Right ventricle myocardium superior (tissue), 1 donor: ENCODE measurements at regions not wholly inside any gene's neighbourhood (a gene's known extent, or its start where the extent isn't known, plus 50 kb on each side); places are given as distances from the start of the nearest gene placed in this dataset.

Source experiments
- ATAC-seq: fragments of 200-7000 bp; cut with Tn5 transposase; one replicate; pipeline ENCODE4 v1.9.1; 2020; ENCODE audit warnings: mild to moderate bottlenecking; ENCODE audit not compliant: poor library complexity
- DNase-seq: peaks from one replicate; pipeline ENCODE4 v3.0.0-alpha.2; 2020
- intact Hi-C: fragments of 100-400 bp; cut with DNase I; formaldehyde crosslinking; loops from one replicate; pipeline ENCODE4 v1.11.2; 2022
- donor health status: DM: no; HTN: yes; CAD: no; lungs with severe emphysema.

DNA sequence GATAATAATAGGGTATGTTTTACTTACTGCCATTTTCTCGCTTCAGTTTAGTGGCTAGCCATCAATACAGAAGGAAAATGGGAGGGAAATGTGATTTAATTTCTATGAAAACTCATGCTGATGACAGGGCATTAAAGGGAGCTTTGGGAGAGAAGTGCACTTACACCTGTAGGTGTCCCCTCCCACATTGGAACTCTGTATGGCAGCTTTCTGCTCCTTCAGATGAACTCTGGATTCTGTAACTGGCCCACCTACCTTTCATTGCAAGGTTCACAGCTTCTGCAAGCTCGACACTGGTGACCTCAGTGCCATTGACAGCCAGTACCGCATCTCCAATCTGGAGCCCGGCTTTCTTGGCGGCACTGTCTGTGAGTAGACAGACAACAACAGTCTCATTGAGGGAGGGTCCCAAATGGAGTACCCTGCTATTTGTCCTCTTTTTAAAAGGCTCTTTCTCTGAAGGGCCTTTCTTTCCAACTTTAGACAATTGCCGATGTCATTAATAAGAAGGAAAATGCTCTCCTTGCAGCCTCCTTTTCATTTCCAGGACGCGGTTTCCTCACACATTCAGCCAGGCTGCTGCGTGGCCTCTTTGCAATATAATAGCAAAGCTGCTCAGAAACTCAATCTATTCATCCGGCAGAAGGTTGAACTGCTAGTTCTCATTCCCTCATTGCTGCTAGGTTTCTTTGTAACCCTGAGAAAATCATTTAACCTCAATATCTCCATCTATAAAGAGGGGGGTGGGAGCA is 63.6 kb downstream of the NUDT12 start:
- ATAC-seq (no peak), DNase-seq (no peak)
- intact Hi-C loops: no loop called here

DNA sequence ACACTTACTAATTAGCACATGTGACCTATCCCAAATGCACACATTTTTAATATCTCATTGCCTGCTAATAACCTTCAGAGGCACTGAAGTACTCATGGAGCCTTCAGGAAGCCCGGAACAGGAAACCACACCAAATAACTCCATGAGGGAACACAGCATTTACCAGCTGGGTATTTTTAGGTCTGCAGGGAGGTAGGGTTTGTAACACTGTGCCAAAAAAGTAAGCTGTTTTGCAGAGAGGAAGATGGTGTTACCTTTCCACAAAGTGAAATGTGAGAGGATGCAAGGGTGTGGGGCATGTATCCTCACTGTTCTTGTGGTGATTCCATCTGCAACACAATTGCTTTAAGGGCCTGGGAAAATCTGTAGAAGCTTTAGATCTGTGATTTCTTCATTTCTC is 64.4 kb downstream of the NUDT12 start:
- DNase-seq (no peak), ATAC-seq (peak; percentile 66)
- intact Hi-C loops: no loop called here

DNA sequence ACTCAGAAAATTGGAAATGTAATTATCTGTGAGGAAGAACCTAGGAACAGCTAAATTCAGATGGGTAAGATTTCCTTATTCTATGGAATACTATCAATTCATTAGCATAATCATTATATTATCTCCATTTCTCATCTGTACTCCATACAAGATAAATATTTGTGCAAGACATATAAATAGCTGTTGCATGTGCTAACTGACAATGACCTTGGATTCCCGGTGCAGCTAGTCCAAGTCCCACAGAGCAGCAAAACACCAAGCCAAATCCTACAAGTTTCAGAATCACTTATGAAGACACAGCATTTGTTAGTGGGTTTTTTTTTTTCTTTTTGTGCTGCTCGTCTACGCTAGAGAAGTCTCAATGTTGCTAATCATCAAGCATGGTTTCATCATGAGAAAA is 64.8 kb downstream of the NUDT12 start:
- intact Hi-C loops: no loop called here

DNA sequence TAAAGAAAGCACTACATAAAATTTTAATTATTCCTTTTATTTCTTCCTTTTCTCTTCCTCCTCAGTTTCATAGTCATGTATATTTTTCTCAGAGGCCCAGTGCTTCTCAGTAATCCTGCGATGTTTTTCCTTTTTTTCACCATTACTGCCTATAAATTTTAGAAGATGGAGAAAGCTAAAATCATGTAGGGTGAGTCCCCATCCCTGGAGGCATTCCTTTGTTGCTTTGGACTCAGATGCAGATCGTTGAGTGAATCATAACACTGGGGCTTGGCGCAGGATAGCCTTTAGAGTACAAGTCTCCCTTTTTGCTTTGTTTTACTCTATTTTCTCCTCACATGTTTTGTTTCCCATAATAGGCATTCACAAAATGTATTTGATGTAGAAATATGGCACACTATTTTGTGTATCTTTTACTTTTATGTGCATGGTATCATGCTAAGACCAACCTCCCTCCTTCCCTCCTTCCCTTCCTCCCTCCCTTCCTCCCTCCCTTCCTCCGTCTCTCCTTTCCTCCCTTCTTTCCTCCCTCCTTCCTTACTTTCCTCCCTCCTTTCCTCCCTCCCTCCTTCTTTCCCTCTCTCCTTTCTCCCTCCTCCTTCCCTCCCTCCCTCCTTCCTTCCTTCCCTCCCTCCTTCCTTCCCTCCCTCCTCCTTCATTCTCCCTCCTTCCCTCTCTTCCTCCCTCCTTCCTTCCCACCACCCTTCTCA is 72.4 kb downstream of the NUDT12 start:
- DNase-seq: no peak
- ATAC-seq: no peak
- intact Hi-C loops: no loop called here

More for the DNA sequence above, 64.8 kb downstream of the NUDT12 start:
- peak; percentile 41 for ATAC-seq
- no peak for DNase-seq

DNA sequence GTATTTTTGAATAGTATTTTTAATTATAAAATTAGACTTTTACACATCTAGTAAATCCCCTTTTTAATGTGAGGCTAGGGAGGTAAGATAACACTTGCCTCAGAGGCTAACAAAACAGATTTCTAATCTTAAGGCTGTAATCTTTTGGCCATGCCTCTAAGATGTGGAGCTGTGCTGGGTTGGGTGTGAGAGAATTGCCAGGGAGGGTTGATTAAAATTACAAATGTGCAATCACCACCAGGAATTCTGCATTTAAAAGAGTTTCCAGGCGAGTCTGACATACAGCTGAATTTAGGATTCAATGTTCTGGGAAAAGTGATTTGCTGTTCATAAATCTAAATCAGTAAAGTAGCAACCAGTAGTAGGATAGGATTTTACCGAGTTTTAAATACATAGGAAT is 73.3 kb downstream of the NUDT12 start:
- DNase-seq (no peak), ATAC-seq (no peak)
- intact Hi-C loops: no loop called here

DNA sequence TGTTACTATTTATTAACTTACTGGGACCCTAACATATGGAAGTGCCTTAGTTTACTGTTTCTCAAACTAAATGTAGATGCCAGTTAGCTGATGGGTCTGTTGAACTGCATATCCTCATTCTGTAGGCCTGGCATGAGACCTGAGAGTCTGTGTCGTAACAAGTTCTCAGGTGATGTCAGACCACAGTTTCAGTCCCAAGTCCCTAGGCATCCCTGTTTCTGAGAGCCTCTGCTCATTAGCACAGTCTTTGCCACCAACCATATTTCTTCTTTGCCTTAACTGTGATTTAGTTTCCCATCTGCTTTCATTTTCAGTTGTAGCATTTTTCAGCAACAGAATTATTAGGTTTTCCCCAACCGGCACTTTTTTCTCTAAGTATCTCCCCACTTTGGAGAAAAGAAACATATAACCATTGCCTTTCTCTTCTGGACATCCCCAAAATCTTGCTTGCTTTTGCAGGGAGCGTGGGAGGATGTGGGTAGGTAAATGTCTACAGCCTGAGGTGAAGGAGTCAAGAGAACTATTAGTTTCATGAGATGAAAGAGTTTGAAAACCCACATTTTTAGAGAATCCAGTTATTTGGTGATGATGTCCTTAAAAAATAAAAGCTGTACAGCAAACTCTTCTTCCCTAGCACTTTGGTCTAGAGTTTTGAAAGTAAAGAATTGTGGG is 74.6 kb downstream of the NUDT12 start:
- intact Hi-C loops: no loop called here
- DNase-seq: no peak

DNA sequence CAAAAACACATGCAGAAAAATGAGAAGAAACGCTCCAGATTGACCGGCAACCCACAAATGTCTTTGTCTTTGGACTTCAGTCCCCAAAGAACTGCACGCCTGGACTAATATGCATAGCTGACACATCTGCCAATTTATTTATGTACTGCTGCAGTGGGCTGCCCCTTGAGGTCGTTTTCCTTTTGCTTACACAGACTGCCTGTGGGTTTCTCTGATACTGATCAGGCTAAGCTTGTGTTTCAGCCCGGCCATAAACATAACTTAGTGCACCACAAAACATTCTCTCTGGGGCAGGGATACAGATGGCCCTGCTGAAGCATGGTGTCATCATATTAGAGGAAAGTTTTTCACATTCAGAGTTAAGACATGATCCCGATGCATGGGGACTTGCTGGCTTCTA is 75.4 kb downstream of the NUDT12 start:
- ATAC-seq (no peak), DNase-seq (no peak)
- intact Hi-C loops: no loop called here

More for the DNA sequence above, 74.6 kb downstream of the NUDT12 start:
- no peak for ATAC-seq

DNA sequence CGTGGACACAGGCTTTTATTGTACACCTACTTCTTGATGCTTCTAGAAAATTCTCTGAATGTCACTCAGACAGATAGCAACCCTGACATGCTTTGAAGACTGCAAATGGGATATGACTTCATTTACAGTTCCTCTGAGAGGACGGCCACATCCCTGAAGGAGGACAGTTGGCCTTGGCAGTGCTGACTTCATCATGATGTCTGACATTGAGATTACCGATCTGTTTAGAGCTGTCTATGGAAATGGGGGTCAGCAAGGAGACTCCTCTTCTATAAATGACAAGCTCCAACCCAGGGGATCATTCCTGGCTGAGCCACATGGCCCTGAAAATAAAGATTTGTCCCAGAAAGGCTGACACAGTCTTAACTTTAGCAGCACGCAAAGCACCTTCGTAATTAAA is 75.8 kb downstream of the NUDT12 start:
- intact Hi-C loops: no loop called here
- no peak for DNase-seq
- ATAC-seq: no peak

DNA sequence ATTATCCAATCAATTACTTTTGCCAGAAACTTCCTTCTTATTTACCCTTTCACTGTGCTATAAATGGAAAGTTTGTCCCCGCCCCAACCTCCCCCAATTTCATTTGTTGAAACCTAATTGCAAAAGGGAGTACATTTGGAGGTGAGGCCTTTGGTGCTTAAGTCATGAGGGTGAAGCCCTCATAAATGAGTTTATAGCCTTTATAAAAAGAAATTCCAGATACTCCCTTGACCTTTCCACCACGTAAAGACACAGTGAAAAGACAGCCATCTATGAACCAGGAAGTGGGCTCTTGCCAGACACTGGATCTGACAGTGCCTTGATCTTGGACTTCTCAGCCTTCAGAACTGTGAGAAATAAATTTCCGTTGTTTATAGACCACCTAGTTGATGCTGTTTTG is 82.3 kb downstream of the NUDT12 start:
- DNase-seq: no peak
- ATAC-seq: no peak
- intact Hi-C loops: no loop called here

DNA sequence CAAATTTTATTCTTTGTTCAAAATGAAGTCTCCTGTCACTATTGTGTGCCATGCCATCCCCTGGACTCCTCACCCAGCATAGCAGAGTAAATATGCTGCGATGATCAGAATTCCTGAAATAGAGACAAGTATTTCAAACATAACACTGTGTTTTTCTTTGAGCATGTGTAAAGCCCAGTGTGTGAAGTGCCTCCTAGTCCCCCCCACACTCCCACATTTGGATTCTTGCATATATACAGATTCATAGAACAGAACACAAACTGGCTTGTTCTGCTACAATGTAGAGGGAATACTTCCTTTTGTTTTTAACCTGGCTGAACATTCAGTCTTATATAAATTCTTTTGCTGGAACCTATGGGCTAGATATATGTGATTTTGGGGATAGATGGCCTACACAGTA is 84.9 kb downstream of the NUDT12 start:
- no peak for DNase-seq
- intact Hi-C loops: no loop called here
- ATAC-seq: no peak

DNA sequence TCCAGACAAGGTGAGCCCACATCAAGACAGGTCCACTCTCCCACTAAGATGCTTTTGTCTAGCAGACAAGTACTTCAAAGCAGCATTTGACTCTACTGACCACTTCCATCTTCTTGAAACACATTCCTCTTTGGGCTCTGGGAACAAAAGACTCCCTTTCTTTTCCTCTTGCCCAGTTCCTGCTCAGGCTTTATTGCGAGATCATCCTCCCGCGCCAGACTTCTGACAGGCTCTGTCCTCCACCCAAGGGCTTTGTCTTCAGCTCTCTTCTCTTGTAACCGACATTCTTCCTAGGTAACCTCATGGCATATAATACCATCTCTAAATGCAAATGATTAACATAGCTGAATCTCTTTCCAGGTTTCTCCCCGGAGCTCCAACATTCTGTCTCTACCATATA is 85.8 kb downstream of the NUDT12 start:
- ATAC-seq (no peak), DNase-seq (no peak)
- intact Hi-C loops: no loop called here

DNA sequence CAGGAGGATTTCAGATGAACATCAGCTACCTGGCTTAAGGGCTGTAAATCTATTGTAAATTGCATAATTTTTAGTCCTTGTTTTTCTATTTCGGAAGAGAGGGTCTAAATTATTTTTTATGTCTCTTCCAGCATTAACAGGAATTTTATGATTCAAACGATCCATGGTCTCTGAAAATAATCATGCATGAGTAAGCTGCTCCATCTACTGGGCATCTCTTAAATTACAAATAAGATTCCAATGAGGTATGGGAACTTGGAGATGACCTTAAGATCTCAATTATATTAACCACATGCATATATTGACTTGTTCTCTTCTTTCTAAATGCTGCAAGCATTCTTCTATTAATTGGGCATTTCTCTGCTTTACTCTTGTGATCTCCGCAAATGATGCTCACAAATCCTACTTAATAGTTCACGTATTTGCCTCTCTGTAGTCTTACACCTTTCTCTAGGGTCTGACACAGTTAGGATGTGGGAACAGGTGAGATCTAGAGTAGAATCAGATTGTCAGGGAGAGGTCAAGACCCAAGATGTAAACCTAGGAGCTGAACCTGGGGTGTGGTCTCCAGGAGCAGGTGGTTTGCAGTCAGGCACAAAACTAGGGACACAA is 86.9 kb downstream of the NUDT12 start:
- DNase-seq (no peak), ATAC-seq (peak; percentile 77)
- intact Hi-C loops: loop anchor here (2.0 kb wide), 1 partner anchor 243 kb away; no protein-coding TSS in a partner anchor

DNA sequence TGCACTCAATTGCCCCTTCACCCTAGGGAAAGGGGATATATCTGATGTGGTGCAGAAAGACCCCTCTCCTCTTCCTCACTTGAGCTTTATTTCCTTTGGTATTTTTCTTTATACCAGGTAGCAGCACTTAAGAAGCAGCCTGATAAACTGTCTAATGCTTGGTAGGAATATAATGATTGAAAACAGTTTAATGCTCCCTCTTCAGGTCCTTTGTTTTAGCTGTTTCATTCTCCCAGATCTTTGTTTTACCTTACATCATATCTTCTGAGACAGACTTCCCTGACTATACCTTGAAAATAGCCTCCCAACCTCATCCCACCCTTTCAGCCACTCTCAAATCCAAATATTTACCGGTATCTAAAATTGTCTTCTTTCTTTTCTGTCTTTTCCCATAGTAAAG is 87.9 kb downstream of the NUDT12 start:
- intact Hi-C loops: loop anchor here (2.0 kb wide), 1 partner anchor 242 kb away; no protein-coding TSS in a partner anchor
- ATAC-seq (no peak), DNase-seq (no peak)

DNA sequence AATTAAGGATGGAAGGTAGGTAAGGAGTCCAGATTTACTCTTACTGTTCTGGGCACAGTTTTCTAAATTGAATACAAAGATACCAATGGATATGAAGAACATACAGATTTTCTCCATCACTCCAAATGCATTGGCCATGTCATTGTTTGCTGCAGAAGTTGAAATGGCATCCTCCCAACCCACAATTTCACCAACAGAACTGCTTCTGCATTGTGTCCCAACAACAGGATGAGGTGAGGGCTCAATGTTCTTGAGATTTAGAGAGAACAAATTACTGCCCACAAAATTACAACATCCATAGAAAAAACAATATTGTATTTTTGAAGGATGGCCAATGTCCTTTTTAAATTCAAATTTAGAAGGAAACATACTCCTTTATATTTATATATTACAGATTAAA is 88.9 kb downstream of the NUDT12 start:
- intact Hi-C loops: loop anchor here (2.0 kb wide), 1 partner anchor 241 kb away; no protein-coding TSS in a partner anchor
- ATAC-seq: no peak

DNA sequence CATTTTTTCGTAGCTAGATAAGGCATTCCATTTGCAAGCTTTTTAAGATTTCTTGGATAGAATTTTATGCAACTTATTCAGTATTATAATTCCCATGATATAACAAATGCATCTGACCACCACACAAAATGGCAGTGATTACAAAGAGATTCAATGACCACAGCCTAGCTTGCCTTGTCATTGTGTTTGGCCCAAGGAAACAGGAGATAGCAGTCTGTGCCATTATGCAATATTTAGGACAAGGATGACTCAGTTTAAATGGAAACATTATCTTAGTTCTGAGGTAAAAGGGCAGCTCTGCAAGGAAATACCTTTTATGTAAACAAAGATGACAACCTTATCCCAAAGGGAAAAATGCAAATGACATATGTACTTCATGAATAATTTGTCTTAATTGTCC is 89.8 kb downstream of the NUDT12 start:
- intact Hi-C loops: no loop called here
- DNase-seq: no peak
- no peak for ATAC-seq

More for the DNA sequence above, 88.9 kb downstream of the NUDT12 start:
- no peak for DNase-seq

DNA sequence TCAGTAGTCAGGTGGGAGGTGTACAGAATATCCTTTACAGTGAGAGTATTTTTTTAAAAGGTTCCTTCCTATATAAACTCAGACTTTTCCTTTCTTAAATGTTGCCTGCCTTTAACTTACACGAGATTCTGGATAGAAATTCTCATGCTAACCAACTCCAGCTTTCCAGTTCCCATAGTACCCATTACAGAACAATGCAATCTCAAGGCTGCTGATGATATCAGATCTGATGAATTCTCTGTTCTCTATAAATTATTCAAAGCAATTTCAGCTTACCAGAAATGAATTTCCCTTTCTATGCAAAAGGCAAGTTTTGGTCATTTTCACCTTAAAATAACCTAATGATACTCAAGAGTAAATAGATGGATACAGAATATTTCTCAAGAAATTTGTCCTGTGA is 90.3 kb downstream of the NUDT12 start:
- intact Hi-C loops: no loop called here
- no peak for ATAC-seq

DNA sequence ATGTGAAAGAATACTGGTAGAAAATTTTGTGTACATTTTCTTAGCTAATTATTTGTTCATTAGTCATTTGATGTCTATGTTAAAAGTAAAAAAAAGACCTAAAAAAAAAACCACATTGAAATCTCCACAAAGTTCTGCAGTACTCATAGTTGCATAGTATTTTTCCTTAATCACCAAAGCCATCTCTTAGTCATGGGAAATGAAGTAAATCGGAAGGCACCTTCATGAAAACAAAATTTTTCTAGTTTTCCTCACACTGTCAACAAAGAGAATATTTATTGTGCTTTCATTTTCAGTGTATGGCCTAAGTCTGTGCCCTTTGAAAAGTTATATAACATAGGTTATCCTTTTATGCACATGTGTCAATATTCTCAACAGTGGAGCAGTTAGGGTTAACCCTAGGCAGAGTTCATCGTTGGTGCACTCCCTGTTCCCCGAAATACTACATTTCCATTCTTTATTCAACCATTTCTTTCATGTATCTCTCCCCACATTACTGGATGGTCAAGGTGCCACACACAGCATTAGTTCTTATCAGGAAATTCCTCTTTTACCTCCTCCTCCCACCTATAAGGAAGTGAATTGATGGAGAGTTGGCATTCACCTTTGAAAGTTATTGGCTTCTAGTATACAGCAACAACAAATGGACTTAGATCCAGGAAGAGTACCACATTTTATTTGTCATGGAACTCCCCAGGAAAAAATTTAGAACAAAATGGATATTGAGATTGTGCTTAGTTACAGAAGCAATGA is 93.1 kb downstream of the NUDT12 start:
- ATAC-seq: no peak
- intact Hi-C loops: no loop called here
- no peak for DNase-seq

More for the DNA sequence above, 90.3 kb downstream of the NUDT12 start:
- no peak for DNase-seq

DNA sequence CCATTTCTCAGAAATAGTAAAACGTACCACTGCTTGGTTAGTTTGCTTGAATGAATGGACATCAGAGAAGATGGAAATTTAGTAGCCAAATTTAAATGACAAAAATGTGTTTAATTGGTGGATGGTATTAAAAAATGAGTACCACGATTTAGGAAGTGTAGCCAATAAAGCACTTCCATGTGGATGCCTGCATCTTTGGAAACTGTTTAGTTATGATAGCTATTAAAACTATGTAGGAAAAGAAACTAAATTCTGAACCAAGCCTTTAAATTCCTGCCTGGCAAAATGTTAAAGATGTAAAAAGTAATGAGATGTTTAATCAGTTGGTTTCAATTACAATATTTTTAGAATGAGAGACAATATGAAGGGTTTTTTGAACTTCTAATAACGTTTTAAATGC is 94.8 kb downstream of the NUDT12 start:
- no peak for DNase-seq
- no peak for ATAC-seq
- intact Hi-C loops: no loop called here

DNA sequence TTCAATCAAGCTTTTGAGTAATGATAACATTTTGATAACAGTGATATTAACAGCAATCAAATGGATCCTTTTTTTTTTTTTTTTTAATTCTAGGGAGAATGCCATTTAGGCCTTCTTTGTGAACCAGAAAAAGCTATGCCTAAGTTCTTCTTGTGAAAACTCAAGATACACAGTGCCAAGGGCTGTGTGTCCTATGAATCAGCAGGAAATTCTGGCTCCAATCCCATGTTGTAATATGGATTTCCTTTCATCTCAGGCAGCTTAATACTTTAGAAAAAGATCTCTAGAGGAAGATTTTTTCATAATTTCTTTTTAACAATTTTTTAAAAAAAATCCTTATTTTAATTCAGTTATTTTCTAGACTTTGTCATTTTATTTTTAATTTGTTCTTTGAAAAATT is 96.1 kb downstream of the NUDT12 start:
- ATAC-seq (no peak), DNase-seq (no peak)
- intact Hi-C loops: no loop called here
